ENCODE measurements at regions not wholly inside any gene's neighbourhood (a gene's known extent, or its start where the extent isn't known, plus 50 kb on each side); places are given as distances from the start of the nearest gene placed in this dataset.

DNA sequence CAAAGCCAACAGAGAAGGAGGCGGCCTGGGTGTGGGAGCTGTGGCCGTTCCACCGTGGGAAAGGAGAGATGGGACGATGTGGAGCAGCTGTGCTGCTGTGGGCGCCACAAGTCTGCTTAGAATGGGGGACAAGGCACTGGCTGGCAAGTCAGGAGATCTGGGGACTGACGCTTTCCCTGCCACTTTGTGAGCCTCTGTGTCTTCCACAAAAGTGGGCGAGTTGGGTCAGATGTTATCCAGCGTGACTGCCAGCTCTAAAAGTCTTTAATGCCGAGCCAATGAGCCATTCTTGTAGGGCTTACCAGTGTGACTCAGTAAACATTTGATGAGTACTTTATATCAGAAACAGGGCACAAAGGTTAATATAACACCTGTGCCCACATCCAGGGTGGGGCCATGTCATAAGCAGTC is 113.6 kb upstream of the MGAT5 start:
- TF ChIP-seq POLR2A (IDR thresholded peaks at IDR 0.05; ENCODE audit: low read depth, low read length): no peak
- no peak for TF ChIP-seq CHD1 (IDR thresholded peaks at IDR 0.05; ENCODE audit: low read depth, low read length)
- TF ChIP-seq, protein P1, sequence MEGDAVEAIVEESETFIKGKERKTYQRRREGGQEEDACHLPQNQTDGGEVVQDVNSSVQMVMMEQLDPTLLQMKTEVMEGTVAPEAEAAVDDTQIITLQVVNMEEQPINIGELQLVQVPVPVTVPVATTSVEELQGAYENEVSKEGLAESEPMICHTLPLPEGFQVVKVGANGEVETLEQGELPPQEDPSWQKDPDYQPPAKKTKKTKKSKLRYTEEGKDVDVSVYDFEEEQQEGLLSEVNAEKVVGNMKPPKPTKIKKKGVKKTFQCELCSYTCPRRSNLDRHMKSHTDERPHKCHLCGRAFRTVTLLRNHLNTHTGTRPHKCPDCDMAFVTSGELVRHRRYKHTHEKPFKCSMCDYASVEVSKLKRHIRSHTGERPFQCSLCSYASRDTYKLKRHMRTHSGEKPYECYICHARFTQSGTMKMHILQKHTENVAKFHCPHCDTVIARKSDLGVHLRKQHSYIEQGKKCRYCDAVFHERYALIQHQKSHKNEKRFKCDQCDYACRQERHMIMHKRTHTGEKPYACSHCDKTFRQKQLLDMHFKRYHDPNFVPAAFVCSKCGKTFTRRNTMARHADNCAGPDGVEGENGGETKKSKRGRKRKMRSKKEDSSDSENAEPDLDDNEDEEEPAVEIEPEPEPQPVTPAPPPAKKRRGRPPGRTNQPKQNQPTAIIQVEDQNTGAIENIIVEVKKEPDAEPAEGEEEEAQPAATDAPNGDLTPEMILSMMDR (conservative IDR thresholded peaks at IDR 0.05; ENCODE audit: low read depth, low read length): no peak
